H1 (cell line): ENCODE measurements at regions not wholly inside any gene's neighbourhood (a gene's known extent, or its start where the extent isn't known, plus 50 kb on each side); places are given as distances from the start of the nearest gene placed in this dataset.

Experiments
- CTCF ChIA-PET: fragments of 300-600 bp; sonication (Branson Sonifier 250); formaldehyde crosslinking; loops from one replicate; lab custom pipeline; 2021; ENCODE audit not compliant: partially characterized antibody; lab: Charles Lee
- POLR2A ChIA-PET: fragments of 300-600 bp; sonication (Branson Sonifier 250); formaldehyde crosslinking; loops from one replicate; lab custom pipeline; 2021; ENCODE audit warnings: inconsistent platforms; ENCODE audit not compliant: partially characterized antibody; lab: Charles Lee
- DNase-seq, 2 experiments: peaks; one replicate each; pipeline versions ENCODE4 v3.0.0 to v3.0.0-alpha.2; 2010 to 2022; ENCODE audit warnings: low spot score in 2 of 2, low read depth in 1 of 2, mixed read lengths in 1 of 2
- FAIRE-seq: peaks from 2 replicates; lab custom pipeline; 2011; peaks lifted over from hg19 to GRCh38; lab: Jason Lieb, UNC
- H2AFZ ChIP-seq: 2 replicates; pipeline ENCODE4 v1.8.1; 2012; ENCODE audit warnings: low read length, inconsistent platforms
- H2AK5ac ChIP-seq: 2 replicates; pipeline ENCODE4 v1.6.1; 2013; ENCODE audit warnings: low read depth, low read length
- H2BK120ac ChIP-seq: replicated peaks from 2 replicates; pipeline ENCODE3; 2013; ENCODE audit warnings: low read depth, low read length, inconsistent platforms
- H2BK12ac ChIP-seq: 2 replicates; pipeline ENCODE4 v1.6.1; 2013; ENCODE audit warnings: low read depth, low read length
- H2BK15ac ChIP-seq: 2 replicates; pipeline ENCODE4 v1.6.1; 2013; ENCODE audit warnings: low read length
- H2BK20ac ChIP-seq: 2 replicates; pipeline ENCODE4 v1.6.1; 2013; ENCODE audit warnings: low read length
- H2BK5ac ChIP-seq: 2 replicates; pipeline ENCODE4 v1.6.1; 2013; ENCODE audit warnings: low read depth, low read length
- H3K14ac ChIP-seq: 2 replicates; pipeline ENCODE4 v1.6.1; 2013; ENCODE audit warnings: inconsistent platforms; ENCODE audit not compliant: insufficient read length
- H3K18ac ChIP-seq: 2 replicates; pipeline ENCODE4 v1.6.1; 2013; ENCODE audit warnings: low read length; ENCODE audit errors: extremely low read depth
- H3K23ac ChIP-seq: 2 replicates; pipeline ENCODE4 v1.6.1; 2013; ENCODE audit warnings: inconsistent platforms; ENCODE audit not compliant: insufficient read length
- H3K23me2 ChIP-seq: 2 replicates; pipeline ENCODE4 v1.6.1; 2013; ENCODE audit warnings: low read depth, low read length
- H3K27ac ChIP-seq: 2 replicates; pipeline ENCODE4 v1.6.1; 2011; ENCODE audit warnings: low read depth, low read length, inconsistent platforms
- H3K27me3 ChIP-seq, 4 experiments: replicated peaks in 1 of 4; 1 replicate in 1 of 4; 2 replicates in 3 of 4; pipeline versions ENCODE4 v1.6.1 to v1.8.1; 2011 to 2013; ENCODE audit warnings: low read length in 3 of 4, mild to moderate bottlenecking in 3 of 4, inconsistent platforms in 2 of 4, mixed read lengths in 2 of 4, moderate library complexity in 1 of 4; ENCODE audit not compliant: control insufficient read depth in 3 of 4, insufficient read depth in 3 of 4; ENCODE audit errors: extremely low read depth in 1 of 4
- H3K36me3 ChIP-seq, 4 experiments: 2 replicates each; pipeline versions ENCODE4 v1.6.1 to v1.8.1; 2011 to 2013; ENCODE audit warnings: mild to moderate bottlenecking in 4 of 4, low read length in 3 of 4, moderate library complexity in 2 of 4, control low read depth in 1 of 4, inconsistent platforms in 1 of 4; ENCODE audit not compliant: insufficient read depth in 4 of 4, control insufficient read depth in 2 of 4
- H3K4ac ChIP-seq: replicated peaks from 2 replicates; pipeline ENCODE3; 2013; ENCODE audit warnings: low read length, low read depth, mixed read lengths, inconsistent platforms; ENCODE audit not compliant: insufficient read length
- H3K4me1 ChIP-seq, 4 experiments: replicated peaks in 1 of 4; 1 replicate in 1 of 4; 2 replicates in 3 of 4; pipeline versions ENCODE4 v1.6.1 to v1.8.1; 2011 to 2013; ENCODE audit warnings: low read length in 3 of 4, inconsistent platforms in 2 of 4, mixed read lengths in 1 of 4; ENCODE audit not compliant: insufficient read depth in 4 of 4, control insufficient read depth in 3 of 4
- H3K4me2 ChIP-seq, 2 experiments: 2 replicates each; pipeline versions ENCODE4 v1.6.1 to v1.8.1; 2011 to 2013; ENCODE audit warnings: low read depth in 2 of 2, low read length in 2 of 2, control low read depth in 1 of 2, inconsistent platforms in 1 of 2, mild to moderate bottlenecking in 1 of 2; ENCODE audit not compliant: insufficient read depth in 1 of 2
- H3K4me3 ChIP-seq, 4 experiments: fragments of 200-600, 300-600 bp in 1 of 4; sonication (generic), shearing (Covaris generic), sonication (Bioruptor Twin) in 1 of 4; 2 replicates each; pipeline versions ENCODE4 v1.5.1 to v1.8.1; 2011 to 2016; ENCODE audit warnings: low read length in 4 of 4, low read depth in 3 of 4, control low read depth in 2 of 4, inconsistent platforms in 2 of 4, mild to moderate bottlenecking in 2 of 4, mixed read lengths in 1 of 4, moderate library complexity in 1 of 4; ENCODE audit not compliant: insufficient read depth in 2 of 4; ENCODE audit errors: extremely low read depth in 1 of 4
- H3K56ac ChIP-seq: replicated peaks from 2 replicates; pipeline ENCODE3; 2013; ENCODE audit warnings: low read depth, mild to moderate bottlenecking, mixed read lengths, low read length, inconsistent platforms; ENCODE audit not compliant: insufficient read length
- H3K79me1 ChIP-seq: 2 replicates; pipeline ENCODE4 v1.6.1; 2013; ENCODE audit warnings: low read depth, low read length, control low read depth
- H3K79me2 ChIP-seq, 2 experiments: 2 replicates each; pipeline versions ENCODE4 v1.6.1 to v1.8.1; 2012 to 2013; ENCODE audit warnings: low read length in 2 of 2, mild to moderate bottlenecking in 2 of 2, inconsistent platforms in 1 of 2; ENCODE audit not compliant: insufficient read depth in 2 of 2, control insufficient read depth in 1 of 2
- H3K9ac ChIP-seq, 4 experiments: replicated peaks in 1 of 4; 1 replicate in 1 of 4; 2 replicates in 3 of 4; pipeline versions ENCODE4 v1.6.1 to v1.8.1; 2011 to 2013; ENCODE audit warnings: low read depth in 3 of 4, low read length in 3 of 4, control low read depth in 2 of 4, mild to moderate bottlenecking in 2 of 4, moderate library complexity in 2 of 4, inconsistent platforms in 1 of 4; ENCODE audit errors: extremely low read depth in 1 of 4
- H3K9me3 ChIP-seq, 2 experiments: 2 replicates each; pipeline versions ENCODE4 v1.6.1 to v1.8.1; 2012 to 2013; ENCODE audit warnings: mild to moderate bottlenecking in 2 of 2, moderate library complexity in 2 of 2, control low read depth in 1 of 2, inconsistent platforms in 1 of 2, low read depth in 1 of 2, low read length in 1 of 2, mixed read lengths in 1 of 2; ENCODE audit not compliant: insufficient read depth in 2 of 2
- H4K20me1 ChIP-seq, 2 experiments: replicated peaks in 1 of 2; 2 replicates each; pipeline versions ENCODE3 to v1.8.1; 2011 to 2013; ENCODE audit warnings: inconsistent platforms in 2 of 2, low read length in 2 of 2, mild to moderate bottlenecking in 1 of 2; ENCODE audit not compliant: insufficient read depth in 2 of 2, control insufficient read depth in 1 of 2
- H4K5ac ChIP-seq: 2 replicates; pipeline ENCODE4 v1.6.1; 2013; ENCODE audit warnings: low read length, low read depth, mixed read lengths, inconsistent platforms; ENCODE audit not compliant: insufficient read length
- H4K8ac ChIP-seq: 2 replicates; pipeline ENCODE4 v1.8.0; 2013; ENCODE audit warnings: mild to moderate bottlenecking, moderate library complexity, low read length, inconsistent platforms; ENCODE audit not compliant: insufficient read depth; ENCODE audit errors: extremely low read depth
- H4K91ac ChIP-seq: replicated peaks from 2 replicates; pipeline ENCODE3; 2013; ENCODE audit warnings: low read length, mixed read lengths, inconsistent platforms; ENCODE audit not compliant: insufficient read length
- EZH2 ChIP-seq: fragments of 200-600 bp; sonication (generic); IDR thresholded peaks from 2 replicates; pipeline ENCODE4 v1.7.1; 2012; ENCODE audit warnings: low read depth, mild to moderate bottlenecking, moderate library complexity, low read length, inconsistent platforms; ENCODE audit not compliant: severe bottlenecking
- FOSL1 ChIP-seq: IDR thresholded peaks from 2 replicates; pipeline ENCODE4 v1.6.1; 2011; ENCODE audit warnings: mild to moderate bottlenecking, low read depth, low read length, moderate library complexity; ENCODE audit not compliant: insufficient read depth
- JUN ChIP-seq: IDR thresholded peaks from 2 replicates; pipeline ENCODE4 v1.6.1; 2011; ENCODE audit warnings: low read depth, mild to moderate bottlenecking, improper control_type of control experiment, low read length
- POU5F1 ChIP-seq: IDR thresholded peaks from 2 replicates; pipeline ENCODE4 v1.6.1; 2011; ENCODE audit warnings: low read depth, mild to moderate bottlenecking, low read length, moderate library complexity
- SIRT6 ChIP-seq: IDR thresholded peaks from one replicate; pipeline ENCODE4 v1.7.1; 2012; ENCODE audit warnings: low read length, inconsistent platforms
- SIX5 ChIP-seq: IDR thresholded peaks from 2 replicates; pipeline ENCODE4 v1.6.1; 2011; ENCODE audit warnings: mild to moderate bottlenecking, low read depth, low read length
- SRF ChIP-seq: IDR thresholded peaks from 2 replicates; pipeline ENCODE4 v1.6.1; 2011; ENCODE audit warnings: mild to moderate bottlenecking, low read depth, low read length, moderate library complexity
- TAF1 ChIP-seq: IDR thresholded peaks from 2 replicates; pipeline ENCODE4 v1.6.1; 2011; ENCODE audit warnings: mild to moderate bottlenecking, low read depth, low read length
- TAF7 ChIP-seq: optimal IDR thresholded peaks from 2 replicates; pipeline ENCODE3; 2011; ENCODE audit warnings: low read depth, mild to moderate bottlenecking, inconsistent platforms, low read length, moderate library complexity, borderline replicate concordance
- TCF12 ChIP-seq: IDR thresholded peaks from 2 replicates; pipeline ENCODE4 v1.6.1; 2011; ENCODE audit warnings: low read depth, mild to moderate bottlenecking, low read length
- USF2 ChIP-seq: IDR thresholded peaks from 2 replicates; pipeline ENCODE4 v1.6.1; 2011; ENCODE audit warnings: low read length, improper control_type of control experiment
- WGBS, 2 experiments: shearing (Covaris generic) in 1 of 2; methylation state at CpG; one replicate each; pipeline versions ENCODE4 v1.1.6 to v1.1.7; 2013 to 2015; ENCODE audit warnings: low lambda C conversion rate in 2 of 2, mixed read lengths in 2 of 2, inconsistent platforms in 1 of 2, low coverage in 1 of 2, missing lambda C conversion rate in 1 of 2; ENCODE audit not compliant: insufficient replicate concordance in 2 of 2, insufficient coverage in 1 of 2, insufficient read length in 1 of 2; ENCODE audit errors: extremely low coverage in 1 of 2, missing lambda C conversion rate in 1 of 2; 5-methylcytosine and 5-hydroxymethylcytosine counted together

- Histone ChIP-seq H3K27me3 (no peaks in the 10 kb centered on the region), H3K23ac (no peak overlapping the region), H3K9me3 (no peaks in the 10 kb centered on the region), H3K4me2 (no peak overlapping the region), H4K20me1 (no peaks in the 10 kb centered on the region), H3K27ac (no peak overlapping the region), H3K36me3 (no peaks in the 10 kb centered on the region), H2BK5ac (no peak overlapping the region), H3K79me1 (no peaks in the 10 kb centered on the region), H3K4ac (no peak overlapping the region), H2BK120ac (no peak overlapping the region), H4K5ac (no peak overlapping the region), H3K23me2 (no peaks in the 10 kb centered on the region), H2BK20ac (no peak overlapping the region), H4K8ac (peak overlapping the region; percentile 4; the same call in 1 of the 2 replicates), H3K14ac (no peak overlapping the region), H3K4me1 (no peaks in the 10 kb centered on the region), H2AK5ac (no peak overlapping the region), H3K4me3 (no peak overlapping the region), H3K18ac (no peak overlapping the region), H2BK12ac (no peak overlapping the region), H3K79me2 (no peaks in the 10 kb centered on the region), H2AFZ (no peak overlapping the region), H2BK15ac (no peak overlapping the region), H3K9ac (no peak overlapping the region), H3K56ac (no peak overlapping the region), H4K91ac (no peak overlapping the region)
- CTCF ChIA-PET: interaction anchor here (0.6 to 1.8 kb wide), 6 partner anchors 14 to 1074 kb away, joined by 4 to 8 read pairs (median 8); no protein-coding TSS in a partner anchor
- no peak for DNase-seq
- 95% methylated on average over 6 of the region's 6 CpGs; no CpG with 5 or more reads in 1 of the 2 experiments for WGBS, 2 experiments
- POLR2A ChIA-PET: no interaction called here
- TF ChIP-seq TAF1: no peak
- no peak for TF ChIP-seq JUN
- no peak for TF ChIP-seq FOSL1
- TF ChIP-seq EZH2: no peak
- TF ChIP-seq TCF12: no peak
- TF ChIP-seq SIRT6: no peak
- TF ChIP-seq POU5F1: no peak
- no peak for TF ChIP-seq SRF
- no peak for TF ChIP-seq USF2
- no peak for TF ChIP-seq SIX5
- no peak for TF ChIP-seq TAF7
- no peak for FAIRE-seq
These were observed 99.4 kb upstream of the MCHR2 start for GRCh38 chr6:100093405-100093804.
